Caki2 (cell line): ENCODE measurements at regions not wholly inside any gene's neighbourhood (a gene's known extent, or its start where the extent isn't known, plus 50 kb on each side); places are given as distances from the start of the nearest gene placed in this dataset.
"Not testable (repeated sequence)": the region's sequence is repeated elsewhere in the genome, so short reads cannot be mapped to it uniquely, and the experiment has no call there.

Experiments used
- DNase-seq: peaks from one replicate; pipeline ENCODE4 v3.0.0-alpha.2; 2015; ENCODE audit warnings: low read depth
- in situ Hi-C: cut with HindIII; loops from 2 replicates; pipeline ENCODE4 v1.10.0; 2016; ENCODE audit warnings: low sequenced_read_pairs, low pct_unique_long_range_greater_than_20kb, mixed read lengths

- DNase-seq = no peak
- in situ Hi-C loops = no loop called here
Observed at GRCh38 chrX:54615109-54615508, 85.1 kb downstream of the GNL3L start.

- DNase-seq = no peak
- in situ Hi-C loops = no loop called here
Observed at GRCh38 chrX:54633641-54634040, 103.6 kb downstream of the GNL3L start.

GRCh38 chrX:54639018-54639345 lies 109.0 kb downstream of the GNL3L start:
- no peak for DNase-seq
- in situ Hi-C loops = no loop called here

GRCh38 chrX:54639346-54640102 lies 109.5 kb downstream of the GNL3L start:
- in situ Hi-C loops = no loop called here
- DNase-seq = peak; percentile 97

GRCh38 chrX:54640103-54640690 lies 110.2 kb downstream of the GNL3L start:
- DNase-seq = no peak
- in situ Hi-C loops = no loop called here

GRCh38 chrX:54640736-54641135 lies 110.7 kb downstream of the GNL3L start:
- no peak for DNase-seq
- in situ Hi-C loops = no loop called here

GRCh38 chrX:54641530-54641929 lies 111.5 kb downstream of the GNL3L start:
- in situ Hi-C loops = no loop called here

GRCh38 chrX:54647607-54648006 lies 117.6 kb downstream of the GNL3L start:
- in situ Hi-C loops, DNase-seq: not testable (repeated sequence)

More at GRCh38 chrX:54641530-54641929, 111.5 kb downstream of the GNL3L start:
- DNase-seq = no peak

- in situ Hi-C loops = no loop called here
- no peak for DNase-seq
Observed at GRCh38 chrX:54659547-54659946, 129.5 kb downstream of the GNL3L start.

- no peak for DNase-seq
- in situ Hi-C loops = no loop called here
Observed at GRCh38 chrX:54675762-54676161, 122.3 kb downstream of the ITIH6 start.

GRCh38 chrX:54695231-54695630 lies 102.8 kb downstream of the ITIH6 start:
- no peak for DNase-seq
- in situ Hi-C loops = no loop called here

GRCh38 chrX:54695816-54696487 lies 102.1 kb downstream of the ITIH6 start:
- in situ Hi-C loops = no loop called here
- DNase-seq = no peak
